Astrocyte of the cerebellum (primary cell): ENCODE measurements at regions not wholly inside any gene's neighbourhood (a gene's known extent, or its start where the extent isn't known, plus 50 kb on each side); places are given as distances from the start of the nearest gene placed in this dataset.
A peak's percentile ranks its signal among the peaks of the same experiment; 100 is the strongest.

Experiments used
- DNase-seq: peaks from one replicate; pipeline ENCODE4 v3.0.0-alpha.2; 2011; ENCODE audit warnings: low read depth
- H3K4me3 ChIP-seq: 2 replicates; pipeline ENCODE4 v1.5.1; 2011; ENCODE audit warnings: mild to moderate bottlenecking, low read depth, low read length, moderate library complexity
- in situ Hi-C: cut with HindIII; loops from 2 replicates; pipeline ENCODE4 v1.10.0; 2017; ENCODE audit warnings: low sequenced_read_pairs
- TF ChIP-seq, protein P1 (sequence below): IDR thresholded peaks from 2 replicates; pipeline ENCODE4 v1.5.1; 2012; ENCODE audit warnings: low read length, low read depth, moderate library complexity, mild to moderate bottlenecking; ENCODE audit errors: missing control alignments

DNA sequence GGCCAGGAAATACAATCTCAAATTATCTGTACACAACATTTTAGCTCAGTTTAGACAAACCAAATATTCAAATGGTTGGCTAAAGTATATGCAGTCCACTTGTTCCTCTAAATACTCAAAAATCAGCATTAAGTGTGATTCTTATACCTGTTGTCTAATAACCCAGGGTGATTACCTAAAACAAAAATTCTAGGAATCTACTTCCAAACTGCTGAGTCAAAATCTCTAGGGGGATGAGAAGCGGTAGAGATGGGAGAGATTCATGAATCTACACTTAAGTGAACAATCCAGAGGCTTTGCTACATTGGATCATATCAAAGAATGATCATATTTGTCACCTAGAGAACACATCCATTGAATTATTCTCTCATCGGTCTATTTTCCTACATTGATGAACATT is 420.9 kb upstream of the PKDCC start:
- in situ Hi-C loops = no loop called here
- no peak for DNase-seq
- TF ChIP-seq, protein P1, sequence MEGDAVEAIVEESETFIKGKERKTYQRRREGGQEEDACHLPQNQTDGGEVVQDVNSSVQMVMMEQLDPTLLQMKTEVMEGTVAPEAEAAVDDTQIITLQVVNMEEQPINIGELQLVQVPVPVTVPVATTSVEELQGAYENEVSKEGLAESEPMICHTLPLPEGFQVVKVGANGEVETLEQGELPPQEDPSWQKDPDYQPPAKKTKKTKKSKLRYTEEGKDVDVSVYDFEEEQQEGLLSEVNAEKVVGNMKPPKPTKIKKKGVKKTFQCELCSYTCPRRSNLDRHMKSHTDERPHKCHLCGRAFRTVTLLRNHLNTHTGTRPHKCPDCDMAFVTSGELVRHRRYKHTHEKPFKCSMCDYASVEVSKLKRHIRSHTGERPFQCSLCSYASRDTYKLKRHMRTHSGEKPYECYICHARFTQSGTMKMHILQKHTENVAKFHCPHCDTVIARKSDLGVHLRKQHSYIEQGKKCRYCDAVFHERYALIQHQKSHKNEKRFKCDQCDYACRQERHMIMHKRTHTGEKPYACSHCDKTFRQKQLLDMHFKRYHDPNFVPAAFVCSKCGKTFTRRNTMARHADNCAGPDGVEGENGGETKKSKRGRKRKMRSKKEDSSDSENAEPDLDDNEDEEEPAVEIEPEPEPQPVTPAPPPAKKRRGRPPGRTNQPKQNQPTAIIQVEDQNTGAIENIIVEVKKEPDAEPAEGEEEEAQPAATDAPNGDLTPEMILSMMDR = no peak
- no peak overlapping the region for H3K4me3 ChIP-seq

- DNase-seq = no peak
- in situ Hi-C loops = no loop called here
- H3K4me3 ChIP-seq = no peak overlapping the region
- TF ChIP-seq, protein P1 = no peak
Measured at GRCh38 chr2:41634686-41635085, 413.1 kb upstream of the PKDCC start.

- in situ Hi-C loops = no loop called here
- H3K4me3 ChIP-seq = no peak overlapping the region
- no peak for DNase-seq
- TF ChIP-seq, protein P1 = no peak
Measured at GRCh38 chr2:41644936-41645335, 402.9 kb upstream of the PKDCC start.

GRCh38 chr2:41647468-41648050 is 400.3 kb upstream of the PKDCC start:
- TF ChIP-seq, protein P1 = no peak
- H3K4me3 ChIP-seq = no peak overlapping the region
- DNase-seq = no peak
- in situ Hi-C loops = no loop called here

DNA sequence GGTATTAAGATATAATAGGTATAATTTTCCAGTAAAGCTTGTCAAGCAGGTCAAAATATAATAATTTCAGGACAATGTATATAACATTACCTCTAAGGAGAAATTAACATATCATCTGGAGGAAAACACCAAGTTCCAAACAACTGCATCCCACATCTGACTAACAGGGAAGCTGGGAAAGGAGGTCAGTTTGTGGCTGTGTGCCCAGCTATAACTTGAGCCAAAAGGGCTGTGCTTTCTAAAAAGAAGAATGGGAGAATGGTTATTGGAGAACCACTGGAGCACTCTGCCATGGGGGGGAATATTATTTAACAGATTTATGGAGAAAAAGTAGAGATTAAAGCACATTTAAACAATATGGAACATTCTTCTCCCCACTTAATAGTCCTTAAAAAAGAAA is 390.6 kb upstream of the PKDCC start:
- in situ Hi-C loops = no loop called here

DNA sequence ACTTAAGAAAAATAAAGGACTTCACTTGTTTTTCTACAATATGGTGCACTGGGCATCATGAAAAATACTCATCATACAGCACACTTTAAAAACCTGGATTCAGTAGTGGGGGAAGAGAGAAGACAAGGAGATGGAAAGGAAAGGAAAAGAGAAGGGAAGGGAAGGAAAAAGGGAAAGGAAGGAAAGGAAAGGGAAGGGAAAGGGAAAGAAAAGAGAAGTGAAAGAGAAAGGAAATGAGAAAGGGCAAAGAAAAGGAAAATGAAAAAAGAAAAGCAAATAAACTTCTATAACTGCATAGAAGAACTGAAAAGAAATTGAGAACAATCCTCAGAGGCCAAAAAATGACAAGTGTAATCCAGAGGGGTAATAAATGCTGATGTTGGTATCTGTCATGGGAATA is 388.1 kb upstream of the PKDCC start:
- TF ChIP-seq, protein P1 = no peak
- in situ Hi-C loops = no loop called here
- H3K4me3 ChIP-seq = no peak overlapping the region
- DNase-seq = no peak

More for the DNA sequence above, 390.6 kb upstream of the PKDCC start:
- DNase-seq = peak; percentile 12
- H3K4me3 ChIP-seq = no peak overlapping the region
- TF ChIP-seq, protein P1 = no peak
